ENCODE measurements at regions not wholly inside any gene's neighbourhood (a gene's known extent, or its start where the extent isn't known, plus 50 kb on each side); places are given as distances from the start of the nearest gene placed in this dataset.

- no peak for TF ChIP-seq CTCF (conservative IDR thresholded peaks at IDR 0.05; ENCODE audit: low read depth)
- DNase-seq (ENCODE audit: low spot score), result no peak
- POLR2A ChIA-PET (ENCODE audit: low non-redundant PET), result no interaction called here
- CTCF ChIA-PET, result no interaction called here
- no peak overlapping the region for H3K27ac ChIP-seq
These were observed 594.9 kb upstream of the IGFBP3 start for GRCh38 chr7:46515844-46516590.

- DNase-seq (ENCODE audit: low spot score), result no peak
- H3K27ac ChIP-seq, result no peak overlapping the region
- ChIA-PET POLR2A (ENCODE audit: low non-redundant PET) (no interaction called here), CTCF (interaction anchor here (0.7 kb wide), 1 partner anchor 506 kb away, joined by 4 read pairs; no protein-coding TSS in a partner anchor)
- no peak for TF ChIP-seq CTCF (conservative IDR thresholded peaks at IDR 0.05; ENCODE audit: low read depth)
These were observed 592.4 kb upstream of the IGFBP3 start for GRCh38 chr7:46513447-46513848.

- no peak overlapping the region for H3K27ac ChIP-seq
- TF ChIP-seq CTCF (conservative IDR thresholded peaks at IDR 0.05; ENCODE audit: low read depth), result no peak
- POLR2A ChIA-PET (ENCODE audit: low non-redundant PET), result no interaction called here
- CTCF ChIA-PET, result no interaction called here
- no peak for DNase-seq (ENCODE audit: low spot score)
These were observed 591.9 kb upstream of the IGFBP3 start for GRCh38 chr7:46512891-46513413.

- POLR2A ChIA-PET (ENCODE audit: low non-redundant PET), result no interaction called here
- TF ChIP-seq CTCF (conservative IDR thresholded peaks at IDR 0.05; ENCODE audit: low read depth), result no peak
- DNase-seq (ENCODE audit: low spot score), result no peak
- no peak overlapping the region for H3K27ac ChIP-seq
- CTCF ChIA-PET, result no interaction called here
These were observed 590.6 kb upstream of the IGFBP3 start for GRCh38 chr7:46511442-46512215.

- ChIA-PET CTCF (no interaction called here), POLR2A (ENCODE audit: low non-redundant PET) (no interaction called here)
- no peak for DNase-seq (ENCODE audit: low spot score)
- H3K27ac ChIP-seq, result no peak overlapping the region
- TF ChIP-seq CTCF (conservative IDR thresholded peaks at IDR 0.05; ENCODE audit: low read depth), result no peak
These were observed 587.5 kb upstream of the IGFBP3 start for GRCh38 chr7:46508583-46508982.

GRCh38 chr7:46507560-46507959 lies 586.5 kb upstream of the IGFBP3 start:
- TF ChIP-seq CTCF (conservative IDR thresholded peaks at IDR 0.05; ENCODE audit: low read depth), result no peak
- POLR2A ChIA-PET (ENCODE audit: low non-redundant PET), result no interaction called here
- CTCF ChIA-PET, result interaction anchor here (0.6 kb wide), 1 partner anchor 581 kb away, joined by 3 read pairs; no protein-coding TSS in a partner anchor
- no peak for DNase-seq (ENCODE audit: low spot score)
- no peak overlapping the region for H3K27ac ChIP-seq

All from RWPE1 (cell line).